Liver (tissue), 8 donors: ENCODE measurements at regions not wholly inside any gene's neighbourhood (a gene's known extent, or its start where the extent isn't known, plus 50 kb on each side); places are given as distances from the start of the nearest gene placed in this dataset.

Experiments used
- DNase-seq: peaks from one replicate; pipeline ENCODE4 v3.0.0-alpha.2; 2017; ENCODE audit warnings: low spot score
- H3K27ac ChIP-seq, 2 donors: one replicate each; pipeline ENCODE4 v1.7.0; 2013; ENCODE audit warnings: inconsistent platforms in 2 of 2, low read length in 2 of 2, control low read depth in 1 of 2, low read depth in 1 of 2, mild to moderate bottlenecking in 1 of 2
- H3K27me3 ChIP-seq, 4 donors: one replicate each; pipeline versions ENCODE4 v1.6.1 to v1.7.0; 2013; ENCODE audit warnings: low read length in 3 of 4, inconsistent platforms in 1 of 4, mild to moderate bottlenecking in 1 of 4, moderate library complexity in 1 of 4; ENCODE audit not compliant: control insufficient read depth in 4 of 4, insufficient read depth in 4 of 4
- H3K36me3 ChIP-seq, 4 donors: one replicate each; pipeline versions ENCODE4 v1.6.1 to v1.7.0; 2013; ENCODE audit warnings: low read length in 3 of 4, mild to moderate bottlenecking in 3 of 4, low read depth in 1 of 4, moderate library complexity in 1 of 4; ENCODE audit not compliant: control insufficient read depth in 4 of 4, insufficient read depth in 3 of 4
- H3K4me1 ChIP-seq, 4 donors: one replicate each; pipeline versions ENCODE4 v1.6.1 to v1.7.0; 2013; ENCODE audit warnings: low read length in 3 of 4, mild to moderate bottlenecking in 3 of 4, moderate library complexity in 1 of 4; ENCODE audit not compliant: control insufficient read depth in 4 of 4, insufficient read depth in 4 of 4
- H3K4me3 ChIP-seq, 3 donors: one replicate each; pipeline versions ENCODE4 v1.6.1 to v1.7.0; 2013; ENCODE audit warnings: low read length in 3 of 3, control low read depth in 1 of 3, low read depth in 1 of 3, mild to moderate bottlenecking in 1 of 3
- H3K9ac ChIP-seq, 2 donors: one replicate each; pipeline ENCODE4 v1.7.0; 2013; ENCODE audit warnings: low read length in 2 of 2, mild to moderate bottlenecking in 2 of 2, moderate library complexity in 2 of 2, control low read depth in 1 of 2, low read depth in 1 of 2
- H3K9me3 ChIP-seq, 4 donors: one replicate each; pipeline versions ENCODE4 v1.6.1 to v1.7.0; 2013; ENCODE audit warnings: low read length in 3 of 4; ENCODE audit not compliant: control insufficient read depth in 4 of 4
- ATF3 ChIP-seq: IDR thresholded peaks from 2 replicates; pipeline ENCODE4 v1.6.1; 2016; ENCODE audit warnings: antibody characterized with exemption
- CTCF ChIP-seq: fragments of 150-350 bp; IDR thresholded peaks from 2 replicates; pipeline ENCODE4 v1.5.1; 2017; ENCODE audit warnings: improper control_type of control experiment, low read depth, low read length; ENCODE audit not compliant: missing input control
- EGR1 ChIP-seq, 2 donors: IDR thresholded peaks; 2 replicates each; pipeline ENCODE4 v1.6.1; 2016 to 2018; ENCODE audit warnings: antibody characterized with exemption in 2 of 2, low read depth in 2 of 2
- FOXA1 ChIP-seq: IDR thresholded peaks from 2 replicates; pipeline ENCODE4 v1.6.1; 2016; ENCODE audit warnings: antibody characterized with exemption
- FOXA2 ChIP-seq: IDR thresholded peaks from 2 replicates; pipeline ENCODE4 v1.6.1; 2016; ENCODE audit warnings: antibody characterized with exemption
- GABPA ChIP-seq, 2 donors: IDR thresholded peaks in 1 of 2; conservative IDR thresholded peaks in 1 of 2; 2 replicates each; pipeline ENCODE4 v1.6.1; 2016; ENCODE audit warnings: antibody characterized with exemption in 2 of 2, mild to moderate bottlenecking in 1 of 2, moderate library complexity in 1 of 2
- HNF4A ChIP-seq, 2 donors: conservative IDR thresholded peaks; 2 replicates each; pipeline ENCODE4 v1.6.1; 2016; ENCODE audit warnings: antibody characterized with exemption in 2 of 2, mild to moderate bottlenecking in 2 of 2
- HNF4G ChIP-seq: IDR thresholded peaks from 2 replicates; pipeline ENCODE4 v1.6.1; 2016; ENCODE audit warnings: antibody characterized with exemption
- JUND ChIP-seq, 2 donors: IDR thresholded peaks; 2 replicates each; pipeline ENCODE4 v1.6.1; 2016; ENCODE audit warnings: antibody characterized with exemption in 2 of 2
- NR2F2 ChIP-seq: IDR thresholded peaks from 2 replicates; pipeline ENCODE4 v1.6.1; 2016; ENCODE audit warnings: antibody characterized with exemption
- RAD21 ChIP-seq, 2 donors: IDR thresholded peaks; 2 replicates each; pipeline ENCODE4 v1.6.1; 2016; ENCODE audit warnings: antibody characterized with exemption in 2 of 2, mild to moderate bottlenecking in 2 of 2
- REST ChIP-seq: IDR thresholded peaks from 2 replicates; pipeline ENCODE4 v1.6.1; 2016; ENCODE audit warnings: antibody characterized with exemption, mild to moderate bottlenecking
- RXRA ChIP-seq, 2 donors: IDR thresholded peaks; 2 replicates each; pipeline ENCODE4 v1.6.1; 2017 to 2018; ENCODE audit warnings: antibody characterized with exemption in 2 of 2, mild to moderate bottlenecking in 1 of 2
- SP1 ChIP-seq: IDR thresholded peaks from 2 replicates; pipeline ENCODE4 v1.6.1; 2018; ENCODE audit warnings: antibody characterized with exemption, mild to moderate bottlenecking
- TAF1 ChIP-seq: conservative IDR thresholded peaks from 2 replicates; pipeline ENCODE4 v1.6.1; 2016; ENCODE audit warnings: antibody characterized with exemption, mild to moderate bottlenecking
- YY1 ChIP-seq: IDR thresholded peaks from 2 replicates; pipeline ENCODE4 v1.6.1; 2016; ENCODE audit warnings: antibody characterized with exemption, mild to moderate bottlenecking
- WGBS: extraction: QIAGEN DNeasy Blood & Tissue Kit; methylation state at CpG from one replicate; pipeline ENCODE4 v1.1.7; 2013; 5-methylcytosine and 5-hydroxymethylcytosine counted together
- TF ChIP-seq, protein P1 (sequence below): IDR thresholded peaks from 2 replicates; pipeline ENCODE4 v1.6.1; 2016; ENCODE audit warnings: antibody characterized with exemption
- TF ChIP-seq, protein P2 (sequence below): IDR thresholded peaks from 2 replicates; pipeline ENCODE4 v1.6.1; 2016; ENCODE audit warnings: antibody characterized with exemption
- donor health status: healthy.
- donor health status: healthy.
- donor health status: healthy.
- donor health status: healthy.
- donor health status: healthy.

DNA sequence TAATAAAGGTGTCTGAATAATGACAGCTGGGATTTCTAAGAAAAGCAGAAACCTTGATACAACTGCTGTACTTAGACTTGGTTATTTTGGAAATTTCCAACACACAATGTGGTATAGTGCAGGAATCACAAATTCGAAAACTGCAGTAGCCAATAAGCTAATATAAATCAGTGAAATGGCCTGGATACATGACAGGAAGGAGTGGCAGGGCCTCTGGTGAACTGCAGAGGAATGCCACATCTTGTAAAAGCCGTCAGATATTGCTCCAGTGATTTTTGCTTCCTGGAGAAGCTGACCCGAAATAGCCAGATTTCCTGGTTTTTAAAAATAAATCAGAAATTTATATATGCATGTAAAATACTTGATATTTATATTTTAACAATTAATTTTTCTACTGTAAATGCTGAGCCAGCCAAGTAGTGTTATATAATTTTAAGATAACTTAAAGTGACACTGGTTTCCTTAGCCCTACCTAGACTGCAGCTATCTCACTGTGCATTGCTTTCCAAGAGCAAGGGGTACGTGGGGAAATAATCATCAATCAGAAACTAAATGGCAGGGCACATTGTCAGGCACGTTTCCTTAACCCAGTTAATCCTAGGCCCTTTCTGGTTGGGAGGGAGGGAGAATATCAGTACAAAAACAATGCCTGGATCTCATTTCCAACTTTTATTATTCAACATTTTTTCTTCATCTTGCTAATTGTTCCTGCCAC is 182.4 kb downstream of the RASEF start:
- no peaks in the 10 kb centered on the region for H3K27me3 ChIP-seq
- no peak for DNase-seq
- TF ChIP-seq RXRA (IDR thresholded peaks at IDR 0.05) (no peak), YY1 (no peak), FOXA1 (no peak), CTCF (no peak), RAD21 (IDR thresholded peaks at IDR 0.05) (no peak), EGR1 (IDR thresholded peaks at IDR 0.05; ENCODE audit: low read depth in 2 of 2) (no peak)
- no peak overlapping the region for H3K27ac ChIP-seq
- H3K36me3 ChIP-seq: no peaks in the 10 kb centered on the region
- peaks cover 0 to 4% (median 0%) of the 10 kb centered on the region in 4 donors for H3K9me3 ChIP-seq
- H3K4me1 ChIP-seq: no peaks in the 10 kb centered on the region
- H3K4me3 ChIP-seq: no peak overlapping the region
- 57% methylated on average over 5 of the region's 5 CpGs for WGBS
- no peak overlapping the region for H3K9ac ChIP-seq

- Histone ChIP-seq H3K4me1 (no peaks in the 10 kb centered on the region), H3K36me3 (no peaks in the 10 kb centered on the region), H3K4me3 (no peak overlapping the region), H3K27ac (no peak overlapping the region), H3K9me3 (peaks cover 0 to 4% (median 0%) of the 10 kb centered on the region in 4 donors), H3K27me3 (no peaks in the 10 kb centered on the region), H3K9ac (no peak overlapping the region)
- DNase-seq: no peak
- TF ChIP-seq EGR1 (IDR thresholded peaks at IDR 0.05; ENCODE audit: low read depth in 2 of 2): no peak
- no peak for TF ChIP-seq RXRA (IDR thresholded peaks at IDR 0.05)
- no peak for TF ChIP-seq HNF4G
- no peak for TF ChIP-seq TAF1
- TF ChIP-seq NR2F2: no peak
- TF ChIP-seq, protein P1, sequence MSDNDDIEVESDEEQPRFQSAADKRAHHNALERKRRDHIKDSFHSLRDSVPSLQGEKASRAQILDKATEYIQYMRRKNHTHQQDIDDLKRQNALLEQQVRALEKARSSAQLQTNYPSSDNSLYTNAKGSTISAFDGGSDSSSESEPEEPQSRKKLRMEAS: no peak
- no peak for TF ChIP-seq REST
- TF ChIP-seq ATF3: no peak
- no peak for TF ChIP-seq JUND (IDR thresholded peaks at IDR 0.05)
- TF ChIP-seq FOXA1: no peak
- no peak for TF ChIP-seq SP1
- TF ChIP-seq YY1: no peak
- TF ChIP-seq, protein P2, sequence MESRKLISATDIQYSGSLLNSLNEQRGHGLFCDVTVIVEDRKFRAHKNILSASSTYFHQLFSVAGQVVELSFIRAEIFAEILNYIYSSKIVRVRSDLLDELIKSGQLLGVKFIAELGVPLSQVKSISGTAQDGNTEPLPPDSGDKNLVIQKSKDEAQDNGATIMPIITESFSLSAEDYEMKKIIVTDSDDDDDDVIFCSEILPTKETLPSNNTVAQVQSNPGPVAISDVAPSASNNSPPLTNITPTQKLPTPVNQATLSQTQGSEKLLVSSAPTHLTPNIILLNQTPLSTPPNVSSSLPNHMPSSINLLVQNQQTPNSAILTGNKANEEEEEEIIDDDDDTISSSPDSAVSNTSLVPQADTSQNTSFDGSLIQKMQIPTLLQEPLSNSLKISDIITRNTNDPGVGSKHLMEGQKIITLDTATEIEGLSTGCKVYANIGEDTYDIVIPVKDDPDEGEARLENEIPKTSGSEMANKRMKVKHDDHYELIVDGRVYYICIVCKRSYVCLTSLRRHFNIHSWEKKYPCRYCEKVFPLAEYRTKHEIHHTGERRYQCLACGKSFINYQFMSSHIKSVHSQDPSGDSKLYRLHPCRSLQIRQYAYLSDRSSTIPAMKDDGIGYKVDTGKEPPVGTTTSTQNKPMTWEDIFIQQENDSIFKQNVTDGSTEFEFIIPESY: no peak
- no peak for TF ChIP-seq GABPA (IDR thresholded peaks at IDR 0.05 in 1 of 2, conservative IDR thresholded peaks at IDR 0.05 in 1 of 2)
- no peak for TF ChIP-seq FOXA2
- no peak for TF ChIP-seq HNF4A (conservative IDR thresholded peaks at IDR 0.05)
- 100% methylated on average over 1 of the region's 1 CpG for WGBS
Measured at GRCh38 chr9:82882138-82882537, 180.8 kb downstream of the RASEF start.
